MM.1S (cell line): ENCODE measurements at regions not wholly inside any gene's neighbourhood (a gene's known extent, or its start where the extent isn't known, plus 50 kb on each side); places are given as distances from the start of the nearest gene placed in this dataset.

ENCODE experiments used
- CTCF ChIP-seq: fragments of 300-600 bp; sonication (generic); IDR thresholded peaks from 2 replicates; pipeline ENCODE4 v1.5.1; 2016; ENCODE audit warnings: antibody characterized with exemption, low read length, mixed read lengths
- EZH2 ChIP-seq: fragments of 300-600 bp; sonication (generic); optimal IDR thresholded peaks from 2 replicates; pipeline ENCODE3; 2017; ENCODE audit warnings: low read depth, mild to moderate bottlenecking, antibody characterized with exemption, low read length, mixed read lengths

GRCh38 chr4:28702571-28702970 lies 1841.9 kb downstream of the STIM2 start:
- TF ChIP-seq CTCF (no peak), EZH2 (no peak)
